ENCODE measurements at regions not wholly inside any gene's neighbourhood (a gene's known extent, or its start where the extent isn't known, plus 50 kb on each side); places are given as distances from the start of the nearest gene placed in this dataset.

GRCh38 chr16:62717026-62717425 lies 680.8 kb upstream of the CDH8 start:
- no peaks in the 10 kb centered on the region for H3K36me3 ChIP-seq
- DNase-seq = no peak
- 76 to 85% (median 81%) methylated on average over 2 of the region's 2 CpGs for WGBS, 5 donors
- H3K27ac ChIP-seq = no peak overlapping the region
- H3K4me3 ChIP-seq = no peak overlapping the region
- no peaks in the 10 kb centered on the region for H3K9me3 ChIP-seq
- TF ChIP-seq POLR2A (IDR thresholded peaks at IDR 0.05) = no peak
- no peak for TF ChIP-seq EP300 (IDR thresholded peaks at IDR 0.05)
- TF ChIP-seq POLR2AphosphoS5 (IDR thresholded peaks at IDR 0.05) = no peak
- TF ChIP-seq CTCF (IDR thresholded peaks at IDR 0.05) = no peak
- H3K27me3 ChIP-seq = no peaks in the 10 kb centered on the region
- no peaks in the 10 kb centered on the region for H3K4me1 ChIP-seq
- intact Hi-C loops (cut with DNase I; ENCODE audit: low total_unique reads) = no loop called here

- Histone ChIP-seq H3K36me3 (no peaks in the 10 kb centered on the region), H3K4me3 (no peak overlapping the region), H3K27ac (no peak overlapping the region), H3K27me3 (no peaks in the 10 kb centered on the region), H3K4me1 (no peaks in the 10 kb centered on the region), H3K9me3 (no peaks in the 10 kb centered on the region)
- DNase-seq = no peak
- TF ChIP-seq EP300 (IDR thresholded peaks at IDR 0.05) (no peak), POLR2AphosphoS5 (IDR thresholded peaks at IDR 0.05) (no peak), POLR2A (IDR thresholded peaks at IDR 0.05) (no peak), CTCF (IDR thresholded peaks at IDR 0.05) (no peak)
- intact Hi-C loops (cut with DNase I; ENCODE audit: low total_unique reads) = no loop called here
- 66 to 92% (median 80%) methylated on average over 1 of the region's 1 CpG for WGBS, 5 donors
Measured at GRCh38 chr16:62715701-62716100, 679.5 kb upstream of the CDH8 start.

GRCh38 chr16:62712566-62712965 lies 676.3 kb upstream of the CDH8 start:
- H3K4me1 ChIP-seq = no peaks in the 10 kb centered on the region
- no peak for DNase-seq
- intact Hi-C loops (cut with DNase I; ENCODE audit: low total_unique reads) = no loop called here
- WGBS, 5 donors = 60 to 82% (median 74%) methylated on average over 1 of the region's 1 CpG
- no peak for TF ChIP-seq CTCF (IDR thresholded peaks at IDR 0.05)
- TF ChIP-seq POLR2AphosphoS5 (IDR thresholded peaks at IDR 0.05) = no peak
- TF ChIP-seq EP300 (IDR thresholded peaks at IDR 0.05) = no peak
- no peak for TF ChIP-seq POLR2A (IDR thresholded peaks at IDR 0.05)
- no peaks in the 10 kb centered on the region for H3K9me3 ChIP-seq
- no peaks in the 10 kb centered on the region for H3K27me3 ChIP-seq
- H3K4me3 ChIP-seq = no peak overlapping the region
- H3K36me3 ChIP-seq = no peaks in the 10 kb centered on the region
- H3K27ac ChIP-seq = no peak overlapping the region

- H3K27ac ChIP-seq = no peak overlapping the region
- no peaks in the 10 kb centered on the region for H3K27me3 ChIP-seq
- no peak for DNase-seq
- no peaks in the 10 kb centered on the region for H3K36me3 ChIP-seq
- H3K4me3 ChIP-seq = no peak overlapping the region
- no peaks in the 10 kb centered on the region for H3K4me1 ChIP-seq
- no peaks in the 10 kb centered on the region for H3K9me3 ChIP-seq
- intact Hi-C loops (cut with DNase I; ENCODE audit: low total_unique reads) = no loop called here
- TF ChIP-seq POLR2AphosphoS5 (IDR thresholded peaks at IDR 0.05) = no peak
- no peak for TF ChIP-seq EP300 (IDR thresholded peaks at IDR 0.05)
- TF ChIP-seq POLR2A (IDR thresholded peaks at IDR 0.05) = no peak
- TF ChIP-seq CTCF (IDR thresholded peaks at IDR 0.05) = no peak
- 85 to 91% (median 87%) methylated on average over 8 of the region's 8 CpGs for WGBS, 5 donors
Measured at GRCh38 chr16:62711797-62712196, 675.6 kb upstream of the CDH8 start.

Measured in stomach (tissue), 8 donors.